Stimulated activated CD8-positive, alpha-beta memory T cell treated with anti-CD3 and anti-CD28 coated beads, Interleukin-7, amount 100 ng/mL, for 1 hour (primary cell): ENCODE measurements at regions not wholly inside any gene's neighbourhood (a gene's known extent, or its start where the extent isn't known, plus 50 kb on each side); places are given as distances from the start of the nearest gene placed in this dataset.

Source experiments
- DNase-seq, 2 donors: peaks; one replicate each; pipeline ENCODE4 v3.0.0-alpha.2; 2020; ENCODE audit warnings: low read depth in 2 of 2

- DNase-seq: no peak
Measured at GRCh38 chr20:56800088-56800487, 171.0 kb downstream of the TFAP2C start.

- DNase-seq: no peak
Measured at GRCh38 chr20:56801971-56802755, 173.1 kb downstream of the TFAP2C start.

- DNase-seq: no peak
Measured at GRCh38 chr20:56802805-56803204, 173.7 kb downstream of the TFAP2C start.

GRCh38 chr20:56805313-56805712 lies 176.2 kb downstream of the TFAP2C start:
- DNase-seq: no peak

GRCh38 chr20:56805966-56806365 lies 176.9 kb downstream of the TFAP2C start:
- no peak for DNase-seq

- DNase-seq: no peak
Measured at GRCh38 chr20:56806952-56807517, 177.9 kb downstream of the TFAP2C start.

GRCh38 chr20:56808117-56808725 lies 179.1 kb downstream of the TFAP2C start:
- DNase-seq: no peak

GRCh38 chr20:56808732-56809131 lies 179.6 kb downstream of the TFAP2C start:
- no peak for DNase-seq

GRCh38 chr20:56809668-56810067 lies 180.6 kb downstream of the TFAP2C start:
- DNase-seq: no peak

- no peak for DNase-seq
Measured at GRCh38 chr20:56810141-56810540, 181.0 kb downstream of the TFAP2C start.

GRCh38 chr20:56815796-56816195 lies 186.7 kb downstream of the TFAP2C start:
- DNase-seq: no peak

- no peak for DNase-seq
Measured at GRCh38 chr20:56816349-56816748, 187.2 kb downstream of the TFAP2C start.

- no peak for DNase-seq
Measured at GRCh38 chr20:56817780-56818675, 188.9 kb downstream of the TFAP2C start.

GRCh38 chr20:56820984-56821383 lies 191.9 kb downstream of the TFAP2C start:
- no peak for DNase-seq

- no peak for DNase-seq
Measured at GRCh38 chr20:56826306-56826704, 197.2 kb downstream of the TFAP2C start.

- DNase-seq: no peak
Measured at GRCh38 chr20:56826705-56827665, 197.9 kb downstream of the TFAP2C start.

- DNase-seq: no peak
Measured at GRCh38 chr20:56827763-56828162, 198.7 kb downstream of the TFAP2C start.

GRCh38 chr20:56828402-56828801 lies 199.3 kb downstream of the TFAP2C start:
- no peak for DNase-seq

GRCh38 chr20:56829788-56830385 lies 200.8 kb downstream of the TFAP2C start:
- DNase-seq: no peak

GRCh38 chr20:56831795-56832194 lies 202.7 kb downstream of the TFAP2C start:
- no peak for DNase-seq

- no peak for DNase-seq
Measured at GRCh38 chr20:56833427-56833826, 204.3 kb downstream of the TFAP2C start.
